ENCODE measurements at regions not wholly inside any gene's neighbourhood (a gene's known extent, or its start where the extent isn't known, plus 50 kb on each side); places are given as distances from the start of the nearest gene placed in this dataset.

- H3K9ac ChIP-seq (ENCODE audit: low read depth in 1 of 2, low read length in 2 of 2): no peak overlapping the region
- H3K4me1 ChIP-seq (ENCODE audit: control insufficient read depth in 2 of 2, insufficient read depth in 2 of 2, low read length in 2 of 2): no peaks in the 10 kb centered on the region
- H3K27me3 ChIP-seq (ENCODE audit: control insufficient read depth in 2 of 2, insufficient read depth in 2 of 2, low read length in 2 of 2): no peaks in the 10 kb centered on the region
- H3K4me3 ChIP-seq (ENCODE audit: low read length in 2 of 2): no peak overlapping the region
- no peak overlapping the region for H3K27ac ChIP-seq (ENCODE audit: low read depth in 2 of 2, low read length in 2 of 2)
- H3K36me3 ChIP-seq (ENCODE audit: control insufficient read depth in 2 of 2, insufficient read depth in 2 of 2, low read length in 2 of 2): peaks cover 18 to 40% of the 10 kb centered on the region in 2 donors
- no peaks in the 10 kb centered on the region for H3K9me3 ChIP-seq (ENCODE audit: control insufficient read depth in 2 of 2, low read length in 2 of 2)
Observed at GRCh38 chr14:95432144-95433093, 84.0 kb downstream of the SYNE3 start.

DNA sequence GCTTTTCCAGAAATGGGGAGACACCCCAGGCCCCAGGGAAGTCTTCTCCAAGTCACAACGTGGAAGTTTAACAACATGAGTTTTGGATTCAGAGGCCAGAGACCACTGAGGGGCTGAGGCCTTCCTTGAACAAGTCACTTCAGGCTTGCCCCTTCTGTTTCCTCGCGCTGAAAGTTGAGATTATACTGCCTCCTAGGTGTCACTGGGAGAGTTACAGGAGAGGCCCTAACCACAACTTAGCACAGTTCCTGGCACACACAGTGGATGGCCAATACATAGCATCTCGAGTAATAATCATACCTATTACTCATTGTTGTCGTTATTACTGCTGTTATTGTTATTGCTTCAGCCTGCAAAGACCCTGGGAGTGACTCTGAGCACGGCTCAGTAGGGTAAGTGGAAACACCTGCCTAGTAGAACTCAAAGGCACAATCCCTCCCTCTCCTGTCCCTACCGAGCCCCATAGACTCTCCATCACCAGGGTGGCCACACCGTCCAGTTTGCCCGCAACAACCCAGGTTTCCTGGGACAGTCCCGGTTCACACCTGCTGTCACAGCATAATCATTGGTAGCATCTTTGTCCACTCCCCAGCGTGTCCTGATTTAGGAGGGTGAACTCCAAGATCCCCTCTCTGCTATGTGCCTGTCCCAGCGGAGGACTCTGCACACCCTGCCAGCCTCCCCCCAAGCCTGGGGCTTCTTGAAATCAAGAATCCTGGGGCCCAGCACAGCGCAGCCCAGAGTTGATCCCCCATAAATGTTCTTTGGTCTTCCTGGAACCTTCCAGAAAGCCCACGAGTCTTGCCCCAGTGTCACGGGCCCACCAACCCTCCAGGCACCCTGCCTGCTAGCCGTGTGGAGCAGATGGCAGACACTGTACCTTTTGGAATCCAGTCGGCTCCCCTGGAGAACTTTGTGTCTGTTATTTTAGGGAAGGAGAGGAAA lies 85.0 kb downstream of the SYNE3 start:
- Histone ChIP-seq H3K4me3 (ENCODE audit: low read length in 2 of 2) (no peak overlapping the region), H3K27ac (ENCODE audit: low read depth in 2 of 2, low read length in 2 of 2) (no peak overlapping the region), H3K4me1 (ENCODE audit: control insufficient read depth in 2 of 2, insufficient read depth in 2 of 2, low read length in 2 of 2) (no peaks in the 10 kb centered on the region), H3K9me3 (ENCODE audit: control insufficient read depth in 2 of 2, low read length in 2 of 2) (no peaks in the 10 kb centered on the region), H3K27me3 (ENCODE audit: control insufficient read depth in 2 of 2, insufficient read depth in 2 of 2, low read length in 2 of 2) (no peaks in the 10 kb centered on the region), H3K9ac (ENCODE audit: low read depth in 1 of 2, low read length in 2 of 2) (no peak overlapping the region), H3K36me3 (ENCODE audit: control insufficient read depth in 2 of 2, insufficient read depth in 2 of 2, low read length in 2 of 2) (peaks cover 17 to 31% of the 10 kb centered on the region in 2 donors)

DNA sequence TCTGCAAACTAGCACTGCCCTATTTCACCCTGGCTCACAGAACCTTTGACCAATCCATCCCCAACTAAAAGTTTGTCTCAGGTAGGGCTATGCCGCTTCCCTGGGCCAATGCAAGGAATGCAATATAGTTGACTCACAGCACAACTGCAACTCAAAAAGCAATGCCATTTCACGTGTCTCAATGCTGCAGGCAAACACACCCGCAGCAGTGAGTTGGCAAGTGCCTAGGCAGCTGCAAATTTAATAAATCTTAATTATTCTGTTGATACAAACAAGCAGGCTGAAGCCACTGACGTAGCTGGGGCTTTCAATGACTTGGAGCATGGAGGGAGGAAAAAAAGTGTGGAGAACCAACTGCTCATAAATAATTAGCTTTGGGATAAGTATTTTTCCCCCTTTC lies 87.9 kb downstream of the SYNE3 start:
- no peaks in the 10 kb centered on the region for H3K9me3 ChIP-seq (ENCODE audit: control insufficient read depth in 2 of 2, low read length in 2 of 2)
- no peak overlapping the region for H3K4me3 ChIP-seq (ENCODE audit: low read length in 2 of 2)
- H3K36me3 ChIP-seq (ENCODE audit: control insufficient read depth in 2 of 2, insufficient read depth in 2 of 2, low read length in 2 of 2): peaks cover 8 to 19% of the 10 kb centered on the region in 2 donors
- H3K9ac ChIP-seq (ENCODE audit: low read depth in 1 of 2, low read length in 2 of 2): no peak overlapping the region
- no peak overlapping the region for H3K27ac ChIP-seq (ENCODE audit: low read depth in 2 of 2, low read length in 2 of 2)
- no peaks in the 10 kb centered on the region for H3K27me3 ChIP-seq (ENCODE audit: control insufficient read depth in 2 of 2, insufficient read depth in 2 of 2, low read length in 2 of 2)
- H3K4me1 ChIP-seq (ENCODE audit: control insufficient read depth in 2 of 2, insufficient read depth in 2 of 2, low read length in 2 of 2): no peaks in the 10 kb centered on the region

DNA sequence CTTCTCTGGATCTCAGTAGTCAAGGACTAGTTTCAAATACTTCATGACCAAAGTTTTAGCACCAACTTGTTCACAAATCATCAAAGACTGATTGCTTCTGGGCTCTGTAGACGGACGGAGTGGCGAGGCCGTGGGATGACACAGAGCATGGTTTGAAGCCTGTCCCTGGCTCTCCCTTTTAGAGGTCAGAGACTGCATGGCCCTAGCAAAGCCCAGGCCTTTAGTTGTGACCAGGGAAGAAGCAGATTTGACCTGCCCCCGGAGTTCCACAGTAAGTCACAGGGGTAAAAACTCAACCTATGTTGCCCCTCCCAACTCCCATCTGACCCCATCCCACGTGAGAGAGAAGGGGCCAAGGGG lies 90.4 kb downstream of the SYNE3 start:
- Histone ChIP-seq H3K27ac (ENCODE audit: low read depth in 2 of 2, low read length in 2 of 2) (no peak overlapping the region), H3K9me3 (ENCODE audit: control insufficient read depth in 2 of 2, low read length in 2 of 2) (no peaks in the 10 kb centered on the region), H3K4me3 (ENCODE audit: low read length in 2 of 2) (no peak overlapping the region), H3K36me3 (ENCODE audit: control insufficient read depth in 2 of 2, insufficient read depth in 2 of 2, low read length in 2 of 2) (peaks cover 2 to 15% of the 10 kb centered on the region in 2 donors), H3K4me1 (ENCODE audit: control insufficient read depth in 2 of 2, insufficient read depth in 2 of 2, low read length in 2 of 2) (no peaks in the 10 kb centered on the region), H3K27me3 (ENCODE audit: control insufficient read depth in 2 of 2, insufficient read depth in 2 of 2, low read length in 2 of 2) (no peaks in the 10 kb centered on the region), H3K9ac (ENCODE audit: low read depth in 1 of 2, low read length in 2 of 2) (no peak overlapping the region)

DNA sequence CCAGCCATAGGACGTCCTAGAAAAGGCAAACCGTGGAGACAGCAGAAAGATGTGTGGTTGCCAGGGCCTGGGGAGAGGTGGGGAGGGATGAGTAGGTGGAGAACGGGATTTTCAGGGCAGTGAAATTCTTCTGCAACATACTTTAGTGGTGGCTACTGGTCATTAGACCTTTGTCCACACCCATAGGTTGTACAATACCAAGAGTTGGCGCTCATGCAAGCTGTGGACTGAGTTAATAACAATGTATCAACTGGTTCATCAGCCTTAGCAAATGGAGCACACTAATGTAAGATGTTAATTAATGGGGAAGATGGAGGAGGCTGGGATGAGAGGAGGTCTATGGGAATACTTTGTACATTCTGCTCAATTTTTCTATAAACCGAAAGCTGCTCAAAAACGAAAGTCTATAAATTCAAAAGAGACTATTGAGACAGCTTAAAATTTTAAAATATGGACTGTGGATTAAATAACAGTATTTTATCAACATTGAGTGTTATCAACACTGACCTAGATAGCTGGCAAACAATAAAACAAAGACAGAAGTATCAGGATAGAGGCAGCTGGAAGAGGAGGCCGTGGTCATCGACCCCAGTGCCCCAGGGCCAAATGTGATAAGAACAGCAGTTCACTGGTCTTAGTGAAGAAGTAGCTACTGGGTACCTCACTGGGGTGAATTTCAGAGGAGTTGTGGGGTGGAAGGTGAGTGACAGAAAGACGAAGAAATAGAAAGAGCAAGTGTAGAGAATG lies 90.9 kb downstream of the SYNE3 start:
- H3K27ac ChIP-seq (ENCODE audit: low read depth in 2 of 2, low read length in 2 of 2): no peak overlapping the region
- no peak overlapping the region for H3K9ac ChIP-seq (ENCODE audit: low read depth in 1 of 2, low read length in 2 of 2)
- H3K9me3 ChIP-seq (ENCODE audit: control insufficient read depth in 2 of 2, low read length in 2 of 2): no peaks in the 10 kb centered on the region
- no peak overlapping the region for H3K4me3 ChIP-seq (ENCODE audit: low read length in 2 of 2)
- H3K36me3 ChIP-seq (ENCODE audit: control insufficient read depth in 2 of 2, insufficient read depth in 2 of 2, low read length in 2 of 2): peaks cover 2 to 15% of the 10 kb centered on the region in 2 donors
- H3K4me1 ChIP-seq (ENCODE audit: control insufficient read depth in 2 of 2, insufficient read depth in 2 of 2, low read length in 2 of 2): no peaks in the 10 kb centered on the region
- H3K27me3 ChIP-seq (ENCODE audit: control insufficient read depth in 2 of 2, insufficient read depth in 2 of 2, low read length in 2 of 2): no peaks in the 10 kb centered on the region

DNA sequence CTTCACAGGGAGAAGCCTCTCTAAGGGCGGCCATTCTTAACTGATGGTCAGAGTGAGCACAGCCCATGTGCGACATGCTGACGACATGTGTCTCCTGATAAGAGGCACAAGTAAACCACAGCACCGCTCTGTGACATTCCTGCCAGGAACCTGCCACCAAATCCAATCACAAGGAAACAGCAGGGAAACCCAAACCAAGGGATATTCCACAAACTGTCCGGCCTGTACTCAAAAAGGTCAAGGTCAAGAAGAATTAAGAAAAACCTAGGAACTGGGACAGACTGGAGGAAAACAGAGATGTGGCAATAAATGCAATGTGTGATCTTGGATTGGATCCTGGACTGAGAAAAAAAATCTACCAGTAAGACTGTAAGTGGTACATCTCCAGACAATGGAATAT lies 91.9 kb downstream of the SYNE3 start:
- Histone ChIP-seq H3K9me3 (ENCODE audit: control insufficient read depth in 2 of 2, low read length in 2 of 2) (no peaks in the 10 kb centered on the region), H3K9ac (ENCODE audit: low read depth in 1 of 2, low read length in 2 of 2) (no peak overlapping the region), H3K4me1 (ENCODE audit: control insufficient read depth in 2 of 2, insufficient read depth in 2 of 2, low read length in 2 of 2) (no peaks in the 10 kb centered on the region), H3K36me3 (ENCODE audit: control insufficient read depth in 2 of 2, insufficient read depth in 2 of 2, low read length in 2 of 2) (peaks cover 8 to 12% of the 10 kb centered on the region in 2 donors), H3K4me3 (ENCODE audit: low read length in 2 of 2) (no peak overlapping the region), H3K27me3 (ENCODE audit: control insufficient read depth in 2 of 2, insufficient read depth in 2 of 2, low read length in 2 of 2) (no peaks in the 10 kb centered on the region), H3K27ac (ENCODE audit: low read depth in 2 of 2, low read length in 2 of 2) (no peak overlapping the region)

GRCh38 chr14:95421741-95422140 lies 94.7 kb downstream of the SYNE3 start:
- Histone ChIP-seq H3K9me3 (ENCODE audit: control insufficient read depth in 2 of 2, low read length in 2 of 2) (no peaks in the 10 kb centered on the region), H3K36me3 (ENCODE audit: control insufficient read depth in 2 of 2, insufficient read depth in 2 of 2, low read length in 2 of 2) (peaks cover 17 to 22% of the 10 kb centered on the region in 2 donors), H3K4me3 (ENCODE audit: low read length in 2 of 2) (no peak overlapping the region), H3K27me3 (ENCODE audit: control insufficient read depth in 2 of 2, insufficient read depth in 2 of 2, low read length in 2 of 2) (no peaks in the 10 kb centered on the region), H3K27ac (ENCODE audit: low read depth in 2 of 2, low read length in 2 of 2) (no peak overlapping the region), H3K9ac (ENCODE audit: low read depth in 1 of 2, low read length in 2 of 2) (no peak overlapping the region), H3K4me1 (ENCODE audit: control insufficient read depth in 2 of 2, insufficient read depth in 2 of 2, low read length in 2 of 2) (no peaks in the 10 kb centered on the region)

- Histone ChIP-seq H3K4me1 (ENCODE audit: control insufficient read depth in 2 of 2, insufficient read depth in 2 of 2, low read length in 2 of 2) (no peaks in the 10 kb centered on the region), H3K9me3 (ENCODE audit: control insufficient read depth in 2 of 2, low read length in 2 of 2) (no peaks in the 10 kb centered on the region), H3K27ac (ENCODE audit: low read depth in 2 of 2, low read length in 2 of 2) (no peak overlapping the region), H3K4me3 (ENCODE audit: low read length in 2 of 2) (no peak overlapping the region), H3K27me3 (ENCODE audit: control insufficient read depth in 2 of 2, insufficient read depth in 2 of 2, low read length in 2 of 2) (no peaks in the 10 kb centered on the region), H3K36me3 (ENCODE audit: control insufficient read depth in 2 of 2, insufficient read depth in 2 of 2, low read length in 2 of 2) (peaks cover 22 to 26% of the 10 kb centered on the region in 2 donors), H3K9ac (ENCODE audit: low read depth in 1 of 2, low read length in 2 of 2) (no peak overlapping the region)
Observed at GRCh38 chr14:95420060-95420459, 96.4 kb downstream of the SYNE3 start.

- peaks cover 22 to 26% of the 10 kb centered on the region in 2 donors for H3K36me3 ChIP-seq (ENCODE audit: control insufficient read depth in 2 of 2, insufficient read depth in 2 of 2, low read length in 2 of 2)
- H3K4me1 ChIP-seq (ENCODE audit: control insufficient read depth in 2 of 2, insufficient read depth in 2 of 2, low read length in 2 of 2): no peaks in the 10 kb centered on the region
- H3K4me3 ChIP-seq (ENCODE audit: low read length in 2 of 2): no peak overlapping the region
- no peaks in the 10 kb centered on the region for H3K9me3 ChIP-seq (ENCODE audit: control insufficient read depth in 2 of 2, low read length in 2 of 2)
- no peaks in the 10 kb centered on the region for H3K27me3 ChIP-seq (ENCODE audit: control insufficient read depth in 2 of 2, insufficient read depth in 2 of 2, low read length in 2 of 2)
- H3K27ac ChIP-seq (ENCODE audit: low read depth in 2 of 2, low read length in 2 of 2): no peak overlapping the region
- no peak overlapping the region for H3K9ac ChIP-seq (ENCODE audit: low read depth in 1 of 2, low read length in 2 of 2)
Observed at GRCh38 chr14:95419569-95419968, 96.9 kb downstream of the SYNE3 start.

Measured in mucosa of rectum (tissue), 2 donors.